HL-60 (cell line): ENCODE measurements at regions not wholly inside any gene's neighbourhood (a gene's known extent, or its start where the extent isn't known, plus 50 kb on each side); places are given as distances from the start of the nearest gene placed in this dataset.

ENCODE experiments used
- DNase-seq, 2 experiments: peaks; one replicate each; pipeline ENCODE4 v3.0.0-alpha.2; 2010 to 2020; ENCODE audit warnings: low read depth in 1 of 2, low spot score in 1 of 2
- H3K27ac ChIP-seq: fragments of 250-450 bp; sonication (Bioruptor Pico); replicated peaks from 2 replicates; pipeline ENCODE4 v1.5.1; 2020; ENCODE audit warnings: mild to moderate bottlenecking, moderate library complexity
- H3K27me3 ChIP-seq: fragments of 250-450 bp; sonication (Bioruptor Pico); 2 replicates; pipeline ENCODE4 v1.5.1; 2021; ENCODE audit warnings: mild to moderate bottlenecking, moderate library complexity; ENCODE audit not compliant: insufficient read depth, poor library complexity, severe bottlenecking
- H3K4me3 ChIP-seq: replicated peaks from 2 replicates; pipeline ENCODE4 v1.5.1; 2011; ENCODE audit warnings: mild to moderate bottlenecking, control low read depth, low read length; ENCODE audit not compliant: insufficient read depth
- GABPA ChIP-seq: IDR thresholded peaks from 2 replicates; pipeline ENCODE4 v1.6.1; 2012; ENCODE audit warnings: low read depth
- POLR2AphosphoS5 ChIP-seq: IDR thresholded peaks from 2 replicates; pipeline ENCODE4 v1.6.1; 2012; ENCODE audit warnings: low read depth
- REST ChIP-seq: IDR thresholded peaks from 2 replicates; pipeline ENCODE4 v1.6.1; 2012; ENCODE audit warnings: low read depth; ENCODE audit not compliant: insufficient replicate concordance
- SPI1 ChIP-seq: IDR thresholded peaks from 2 replicates; pipeline ENCODE4 v1.6.1; 2012; ENCODE audit warnings: low read depth, mild to moderate bottlenecking, borderline replicate concordance
- TF ChIP-seq, protein P1 (sequence below): IDR thresholded peaks from one replicate; pipeline ENCODE4 v1.5.1; 2011; ENCODE audit warnings: low read length, control low read depth, inconsistent platforms; ENCODE audit not compliant: insufficient read depth

- Histone ChIP-seq H3K27me3 (no peaks in the 10 kb centered on the region), H3K27ac (no peak overlapping the region), H3K4me3 (no peak overlapping the region)
- DNase-seq: no peak
- TF ChIP-seq, protein P1, sequence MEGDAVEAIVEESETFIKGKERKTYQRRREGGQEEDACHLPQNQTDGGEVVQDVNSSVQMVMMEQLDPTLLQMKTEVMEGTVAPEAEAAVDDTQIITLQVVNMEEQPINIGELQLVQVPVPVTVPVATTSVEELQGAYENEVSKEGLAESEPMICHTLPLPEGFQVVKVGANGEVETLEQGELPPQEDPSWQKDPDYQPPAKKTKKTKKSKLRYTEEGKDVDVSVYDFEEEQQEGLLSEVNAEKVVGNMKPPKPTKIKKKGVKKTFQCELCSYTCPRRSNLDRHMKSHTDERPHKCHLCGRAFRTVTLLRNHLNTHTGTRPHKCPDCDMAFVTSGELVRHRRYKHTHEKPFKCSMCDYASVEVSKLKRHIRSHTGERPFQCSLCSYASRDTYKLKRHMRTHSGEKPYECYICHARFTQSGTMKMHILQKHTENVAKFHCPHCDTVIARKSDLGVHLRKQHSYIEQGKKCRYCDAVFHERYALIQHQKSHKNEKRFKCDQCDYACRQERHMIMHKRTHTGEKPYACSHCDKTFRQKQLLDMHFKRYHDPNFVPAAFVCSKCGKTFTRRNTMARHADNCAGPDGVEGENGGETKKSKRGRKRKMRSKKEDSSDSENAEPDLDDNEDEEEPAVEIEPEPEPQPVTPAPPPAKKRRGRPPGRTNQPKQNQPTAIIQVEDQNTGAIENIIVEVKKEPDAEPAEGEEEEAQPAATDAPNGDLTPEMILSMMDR: no peak
- TF ChIP-seq GABPA: no peak
- TF ChIP-seq SPI1: no peak
- TF ChIP-seq POLR2AphosphoS5: no peak
- TF ChIP-seq REST: no peak
Measured at GRCh38 chr20:52761867-52762266, 210.3 kb upstream of the TSHZ2 start.

DNA sequence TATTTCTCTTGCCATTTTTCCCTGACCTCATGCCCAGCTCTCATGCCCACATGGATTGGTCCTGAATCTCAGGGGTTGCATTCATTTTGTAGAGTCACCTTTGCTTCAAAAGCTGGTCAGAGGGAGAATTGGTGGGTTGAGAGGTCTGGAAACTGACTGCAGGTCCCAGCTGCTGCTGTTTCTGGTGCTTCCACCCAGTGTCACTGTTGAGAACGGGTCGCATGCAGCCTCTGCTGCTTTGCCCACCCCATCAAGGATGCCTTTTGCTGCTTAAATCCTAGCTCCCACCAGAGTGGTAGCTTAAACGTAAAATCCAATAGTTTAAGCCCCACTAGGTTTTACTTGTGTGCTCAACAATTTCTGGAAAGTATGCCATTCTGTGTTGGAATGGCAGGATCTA lies 211.4 kb upstream of the TSHZ2 start:
- no peak for DNase-seq
- H3K27ac ChIP-seq: no peak overlapping the region
- H3K4me3 ChIP-seq: no peak overlapping the region
- TF ChIP-seq GABPA (no peak), REST (no peak), SPI1 (no peak), POLR2AphosphoS5 (no peak)
- TF ChIP-seq, protein P1: no peak
- no peaks in the 10 kb centered on the region for H3K27me3 ChIP-seq

- TF ChIP-seq, protein P1: no peak
- TF ChIP-seq GABPA (no peak), POLR2AphosphoS5 (no peak), SPI1 (no peak), REST (no peak)
- Histone ChIP-seq H3K4me3 (no peak overlapping the region), H3K27ac (no peak overlapping the region), H3K27me3 (no peaks in the 10 kb centered on the region)
- DNase-seq: no peak
Measured at GRCh38 chr20:52757411-52757810, 214.7 kb upstream of the TSHZ2 start.
